IPS DF 4.7 (cell line): ENCODE measurements at regions not wholly inside any gene's neighbourhood (a gene's known extent, or its start where the extent isn't known, plus 50 kb on each side); places are given as distances from the start of the nearest gene placed in this dataset.
"Not testable (repeated sequence)": the region's sequence is repeated elsewhere in the genome, so short reads cannot be mapped to it uniquely, and the experiment has no call there.

ENCODE experiments used
- DNase-seq: peaks from one replicate; pipeline ENCODE4 v3.0.0-alpha.2; 2013; ENCODE audit warnings: low spot score; ENCODE audit errors: extremely low read depth

- no peak for DNase-seq
Measured at GRCh38 chr5:174801798-174802197, 77.4 kb downstream of the MSX2 start.

- DNase-seq = no peak
Measured at GRCh38 chr5:174800435-174800834, 76.1 kb downstream of the MSX2 start.

- no peak for DNase-seq
Measured at GRCh38 chr5:174799121-174799520, 74.7 kb downstream of the MSX2 start.

GRCh38 chr5:174798551-174798951 is 74.2 kb downstream of the MSX2 start:
- DNase-seq = no peak

- no peak for DNase-seq
Measured at GRCh38 chr5:174796711-174797192, 72.4 kb downstream of the MSX2 start.

GRCh38 chr5:174794931-174795672 is 70.7 kb downstream of the MSX2 start:
- DNase-seq = peak; percentile 9

GRCh38 chr5:174793684-174794328 is 69.4 kb downstream of the MSX2 start:
- peak; percentile 33 for DNase-seq

GRCh38 chr5:174793076-174793475 is 68.7 kb downstream of the MSX2 start:
- DNase-seq = no peak

- DNase-seq = not testable (repeated sequence)
Measured at GRCh38 chr5:174792265-174792664, 67.9 kb downstream of the MSX2 start.

- DNase-seq = no peak
Measured at GRCh38 chr5:174790906-174791305, 66.5 kb downstream of the MSX2 start.

- no peak for DNase-seq
Measured at GRCh38 chr5:174789596-174789995, 65.2 kb downstream of the MSX2 start.

GRCh38 chr5:174785120-174785680 is 60.8 kb downstream of the MSX2 start:
- no peak for DNase-seq
